B cell (primary cell): ENCODE measurements at regions not wholly inside any gene's neighbourhood (a gene's known extent, or its start where the extent isn't known, plus 50 kb on each side); places are given as distances from the start of the nearest gene placed in this dataset.

Source experiments
- CTCF ChIP-seq: fragments of 200-600 bp; IDR thresholded peaks from one replicate; pipeline ENCODE4 v1.8.0; 2022; ENCODE audit warnings: antibody characterized with exemption, mild to moderate bottlenecking
- EZH2 ChIP-seq: IDR thresholded peaks from 2 replicates; pipeline ENCODE4 v1.6.1; 2012; ENCODE audit warnings: borderline replicate concordance, low read depth, mild to moderate bottlenecking, moderate library complexity, low read length; ENCODE audit not compliant: insufficient read depth, poor library complexity, severe bottlenecking

DNA sequence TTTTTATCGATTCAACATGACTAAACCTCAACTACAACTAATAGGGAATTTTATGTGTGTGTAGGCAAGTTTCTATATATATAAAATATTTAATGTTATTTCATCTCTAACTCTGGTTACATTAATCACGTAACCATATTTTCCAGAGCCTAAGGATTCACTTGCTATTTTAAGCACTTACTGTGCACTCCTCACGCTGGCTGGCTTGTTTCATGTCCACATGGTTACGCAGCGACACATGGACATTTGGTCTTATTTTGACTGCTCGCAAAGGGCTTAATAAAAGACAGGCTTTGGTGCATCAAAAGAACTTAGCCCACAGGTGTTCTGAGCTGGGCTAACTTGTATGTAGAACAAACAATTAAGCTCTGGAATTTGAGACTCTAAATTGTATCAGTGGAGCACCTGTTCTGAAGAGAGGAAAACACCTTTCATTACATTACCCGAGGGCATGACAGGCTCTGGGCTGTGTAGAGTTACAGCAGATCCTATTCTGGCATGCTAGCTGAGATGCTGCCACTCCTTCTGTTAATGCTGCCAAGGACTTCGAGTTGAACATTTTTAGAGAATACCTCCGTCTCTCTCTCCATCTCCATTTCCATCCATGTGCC lies 130.0 kb upstream of the NR2F2 start:
- TF ChIP-seq EZH2: no peak
- TF ChIP-seq CTCF: no peak
